GM21737 (cell line): ENCODE measurements at regions not wholly inside any gene's neighbourhood (a gene's known extent, or its start where the extent isn't known, plus 50 kb on each side); places are given as distances from the start of the nearest gene placed in this dataset.
A peak's percentile ranks its signal among the peaks of the same experiment; 100 is the strongest.
"Not testable (repeated sequence)": the region's sequence is repeated elsewhere in the genome, so short reads cannot be mapped to it uniquely, and the experiment has no call there.

Experiments used
- ATAC-seq: cut with Tn5 transposase; IDR thresholded peaks from one replicate; pipeline ENCODE4 v1.9.1; 2021; ENCODE audit warnings: mild to moderate bottlenecking, moderate library complexity; ENCODE audit not compliant: unreplicated experiment

- ATAC-seq = no peak
These were observed 367.7 kb downstream of the PRELID2 start for GRCh38 chr5:145467446-145467845.

- ATAC-seq = no peak
These were observed 368.6 kb downstream of the PRELID2 start for GRCh38 chr5:145466533-145466932.

- ATAC-seq = no peak
These were observed 369.5 kb downstream of the PRELID2 start for GRCh38 chr5:145465474-145466263.

GRCh38 chr5:145464171-145464570 lies 371.0 kb downstream of the PRELID2 start:
- no peak for ATAC-seq

- no peak for ATAC-seq
These were observed 371.5 kb downstream of the PRELID2 start for GRCh38 chr5:145463634-145464033.

GRCh38 chr5:145462525-145462924 lies 372.6 kb downstream of the PRELID2 start:
- no peak for ATAC-seq

- no peak for ATAC-seq
These were observed 384.8 kb downstream of the PRELID2 start for GRCh38 chr5:145450286-145450885.

GRCh38 chr5:145449794-145450193 lies 385.3 kb downstream of the PRELID2 start:
- ATAC-seq = no peak

GRCh38 chr5:145446875-145447274 lies 388.3 kb downstream of the PRELID2 start:
- ATAC-seq = not testable (repeated sequence)

GRCh38 chr5:145446412-145446811 lies 388.7 kb downstream of the PRELID2 start:
- no peak for ATAC-seq

GRCh38 chr5:145445027-145445426 lies 390.1 kb downstream of the PRELID2 start:
- ATAC-seq = no peak

- ATAC-seq = no peak
These were observed 391.2 kb downstream of the PRELID2 start for GRCh38 chr5:145443964-145444363.

GRCh38 chr5:145443366-145443765 lies 391.8 kb downstream of the PRELID2 start:
- ATAC-seq = no peak

- not testable (repeated sequence) for ATAC-seq
These were observed 392.5 kb downstream of the PRELID2 start for GRCh38 chr5:145442661-145443060.

- no peak for ATAC-seq
These were observed 393.9 kb downstream of the PRELID2 start for GRCh38 chr5:145441228-145441627.

GRCh38 chr5:145437627-145438026 lies 397.5 kb downstream of the PRELID2 start:
- no peak for ATAC-seq

GRCh38 chr5:145433077-145433476 lies 402.1 kb downstream of the PRELID2 start:
- no peak for ATAC-seq

GRCh38 chr5:145429170-145429569 lies 406.0 kb downstream of the PRELID2 start:
- ATAC-seq = no peak

GRCh38 chr5:145408048-145408341 lies 427.1 kb downstream of the PRELID2 start:
- peak; percentile 68 for ATAC-seq

GRCh38 chr5:145407300-145408047 lies 427.7 kb downstream of the PRELID2 start:
- peak; percentile 46 for ATAC-seq

- ATAC-seq = no peak
These were observed 431.1 kb downstream of the PRELID2 start for GRCh38 chr5:145403992-145404391.

- ATAC-seq = no peak
These were observed 438.3 kb downstream of the PRELID2 start for GRCh38 chr5:145396888-145397287.
